ENCODE measurements at regions not wholly inside any gene's neighbourhood (a gene's known extent, or its start where the extent isn't known, plus 50 kb on each side); places are given as distances from the start of the nearest gene placed in this dataset.
A peak's percentile ranks its signal among the peaks of the same experiment; 100 is the strongest.
"Not testable (repeated sequence)": the region's sequence is repeated elsewhere in the genome, so short reads cannot be mapped to it uniquely, and the experiment has no call there.

DNA sequence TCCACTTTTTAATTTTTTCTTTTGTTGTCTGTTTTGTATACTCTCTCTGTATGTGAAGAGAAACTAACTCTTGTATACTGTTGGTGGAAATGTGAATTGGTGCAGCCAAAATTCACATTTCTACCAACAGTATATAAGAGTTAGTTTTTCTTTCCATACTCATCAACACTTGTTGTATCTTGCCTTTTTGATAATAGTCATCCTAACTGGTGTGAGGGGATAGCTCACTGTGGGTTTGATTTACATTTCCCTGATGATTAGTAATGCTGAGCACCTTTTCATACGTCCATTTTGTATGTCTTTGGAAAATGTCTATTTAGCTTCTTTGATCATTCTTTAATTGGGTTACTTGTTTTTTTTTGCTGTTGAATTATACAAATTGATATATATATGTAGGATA, 375.5 kb upstream of the IGFBP3 start:
- DNase-seq, result no peak

DNA sequence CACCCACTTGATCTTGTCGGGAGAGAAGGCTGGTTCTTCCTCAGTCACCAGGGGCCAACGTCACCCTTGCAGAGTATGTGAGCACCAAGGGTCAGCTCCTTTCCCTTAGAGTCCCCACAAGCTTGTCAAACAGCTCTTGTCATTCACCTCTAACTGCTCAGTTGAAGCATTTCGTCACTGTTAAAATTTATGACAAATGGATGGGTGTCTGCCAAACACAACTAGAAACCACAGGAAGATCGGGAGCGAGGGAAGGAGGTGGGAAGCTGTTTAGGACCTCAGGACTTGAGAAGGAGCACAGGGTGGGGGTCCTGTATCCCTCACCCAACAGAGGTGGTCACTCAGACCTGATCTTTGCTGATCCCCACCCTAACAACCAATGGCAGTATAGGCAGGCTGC, 373.3 kb upstream of the IGFBP3 start:
- no peak for DNase-seq

DNA sequence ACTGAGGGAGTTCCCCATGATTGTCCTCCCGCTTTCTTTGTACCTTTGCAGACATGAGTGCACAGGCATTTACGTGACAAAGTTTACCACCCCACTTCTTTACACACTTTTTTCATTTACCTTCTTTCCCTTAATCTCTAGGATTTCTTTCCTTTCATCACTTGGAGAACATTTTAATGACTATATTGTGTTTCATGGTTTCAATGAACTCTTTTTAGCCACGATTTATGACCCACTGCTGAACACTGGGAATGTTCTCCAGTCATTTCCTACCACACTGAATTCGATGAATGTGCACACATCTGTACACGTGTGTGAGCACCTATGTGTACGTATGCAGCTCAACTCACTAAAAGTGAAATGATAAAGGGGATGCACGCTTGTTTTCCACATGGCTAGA, 371.7 kb upstream of the IGFBP3 start:
- DNase-seq, result no peak

DNA sequence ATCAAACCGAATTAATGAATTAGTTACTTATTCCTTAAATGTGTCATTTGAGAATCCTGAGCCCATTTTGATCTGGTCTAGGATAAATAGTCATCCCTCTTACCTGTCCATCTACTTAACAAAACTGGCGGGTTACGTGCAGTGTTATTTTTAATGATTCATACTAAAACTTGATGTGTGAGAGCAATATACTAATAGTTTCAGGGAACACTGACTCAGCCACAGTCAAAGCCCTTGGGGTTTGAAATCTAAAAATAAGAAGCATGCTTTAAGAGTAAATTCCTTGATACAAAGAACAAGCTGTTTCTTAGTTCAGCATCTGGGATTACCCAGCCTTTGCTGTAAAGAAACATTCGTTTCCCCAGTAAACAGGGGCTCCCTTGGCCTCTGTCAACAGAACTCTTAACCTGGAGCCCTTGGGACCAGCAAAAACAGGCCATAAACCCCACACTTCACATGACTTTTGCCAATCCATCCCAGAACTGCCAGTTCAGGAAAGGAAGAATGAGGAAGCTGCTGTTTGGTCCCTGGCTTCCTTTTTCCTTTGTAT, 370.6 kb upstream of the IGFBP3 start:
- DNase-seq, result peak; percentile 57

DNA sequence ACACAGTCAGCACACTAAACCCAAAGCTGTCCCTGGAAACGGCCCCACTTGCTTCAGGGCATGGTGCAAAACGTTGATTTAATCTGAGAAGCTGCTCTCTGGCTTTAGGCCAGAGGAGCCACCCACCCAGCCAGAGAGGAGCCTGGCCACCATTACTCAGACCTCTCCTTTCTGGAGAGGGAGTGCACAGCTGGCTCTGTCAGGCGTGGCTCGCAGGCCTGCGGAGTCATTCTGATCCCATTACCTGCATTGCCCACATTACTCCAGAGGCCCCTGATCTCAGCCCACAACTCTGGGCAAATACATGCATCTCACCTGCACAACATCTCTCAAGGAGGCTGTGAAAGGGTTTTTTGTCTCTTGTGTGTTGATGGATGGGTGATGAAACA, 370.0 kb upstream of the IGFBP3 start:
- no peak for DNase-seq

DNA sequence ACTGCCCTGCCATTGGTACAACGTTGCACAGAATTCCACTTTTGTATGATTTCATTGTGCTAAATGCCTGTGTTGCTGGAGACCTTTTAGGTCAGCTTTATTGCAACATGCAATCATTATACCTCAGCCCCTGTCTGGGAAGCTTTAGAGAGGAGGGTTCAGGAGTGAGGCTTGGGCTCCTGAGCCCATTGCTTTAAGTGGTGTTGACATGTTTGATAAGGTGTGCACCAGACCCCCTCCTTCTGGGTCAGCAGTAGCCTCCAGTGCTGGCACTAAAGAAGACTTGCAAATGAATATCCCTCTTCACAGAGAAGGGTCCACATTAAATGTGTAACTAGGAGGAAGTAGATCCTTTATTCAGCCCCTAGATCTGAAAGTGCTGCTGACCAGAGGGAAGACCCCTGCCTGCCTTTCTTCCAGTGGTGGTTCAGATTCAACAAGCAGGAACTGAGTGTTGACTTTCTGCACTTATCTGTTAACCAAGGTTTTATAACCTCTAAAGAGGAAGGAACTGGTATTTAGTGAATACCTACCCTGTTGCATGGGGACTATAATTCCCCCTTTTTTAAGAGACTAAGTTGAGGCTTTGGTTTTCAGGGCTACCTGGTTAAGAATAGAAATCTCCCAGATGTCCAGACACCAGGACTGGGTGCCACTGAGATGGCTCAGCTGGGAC, 369.4 kb upstream of the IGFBP3 start:
- no peak for DNase-seq

DNA sequence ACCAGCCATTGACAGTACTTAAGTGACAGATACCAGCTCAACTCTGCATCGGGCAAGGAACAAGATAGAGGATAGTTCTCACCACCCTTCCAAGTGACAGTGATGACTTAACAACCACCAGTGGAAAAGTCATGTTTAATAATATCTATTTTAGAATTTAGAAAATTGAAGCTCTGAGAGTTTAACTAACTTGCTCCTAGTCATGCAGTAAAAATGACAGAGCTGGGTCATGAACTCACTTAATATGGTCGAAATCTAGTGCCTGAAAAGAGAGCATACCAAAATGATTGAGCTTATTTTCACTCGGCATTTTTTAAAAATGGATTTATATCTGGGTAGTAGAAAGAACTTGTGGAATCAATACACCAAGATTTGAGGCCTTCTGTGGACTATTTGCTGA, 367.8 kb upstream of the IGFBP3 start:
- DNase-seq, result no peak

DNA sequence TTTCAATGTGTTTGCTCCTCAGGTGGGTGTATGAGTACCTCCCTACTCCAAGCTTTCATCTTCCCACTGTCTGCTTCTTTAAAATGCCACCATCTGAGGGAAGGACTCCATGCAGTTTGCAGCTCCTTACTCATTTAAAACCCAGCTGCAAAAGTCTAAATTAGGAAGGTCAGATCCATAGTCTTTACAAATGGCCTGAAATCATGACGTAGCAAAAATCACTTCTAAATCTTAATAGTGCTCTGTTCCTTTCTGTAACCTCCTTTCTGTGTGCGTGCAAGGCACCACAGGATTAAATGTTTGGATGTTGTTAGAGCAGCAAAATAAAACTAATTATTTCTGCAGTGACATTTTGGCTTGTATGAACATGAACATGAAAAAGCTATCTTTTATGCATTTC, 366.9 kb upstream of the IGFBP3 start:
- no peak for DNase-seq

DNA sequence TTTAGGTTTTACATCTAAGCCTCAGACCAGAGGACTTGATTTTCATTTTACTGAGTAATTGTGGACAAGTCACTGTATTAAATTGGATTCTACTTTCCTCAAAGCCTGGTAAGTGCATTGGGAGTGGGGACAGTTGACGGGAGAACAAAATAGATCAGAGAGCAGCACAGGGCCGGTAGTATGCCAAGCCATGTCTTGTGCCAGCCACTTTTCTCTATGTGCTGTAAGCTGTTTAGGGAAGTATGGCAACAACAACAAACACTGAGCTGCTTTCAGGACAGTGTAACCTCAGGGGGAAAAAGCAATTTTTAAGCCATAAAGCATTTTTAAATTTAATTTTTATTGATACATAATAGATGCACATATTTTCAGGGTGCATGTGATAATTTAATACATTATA, 365.9 kb upstream of the IGFBP3 start:
- DNase-seq, result no peak

DNA sequence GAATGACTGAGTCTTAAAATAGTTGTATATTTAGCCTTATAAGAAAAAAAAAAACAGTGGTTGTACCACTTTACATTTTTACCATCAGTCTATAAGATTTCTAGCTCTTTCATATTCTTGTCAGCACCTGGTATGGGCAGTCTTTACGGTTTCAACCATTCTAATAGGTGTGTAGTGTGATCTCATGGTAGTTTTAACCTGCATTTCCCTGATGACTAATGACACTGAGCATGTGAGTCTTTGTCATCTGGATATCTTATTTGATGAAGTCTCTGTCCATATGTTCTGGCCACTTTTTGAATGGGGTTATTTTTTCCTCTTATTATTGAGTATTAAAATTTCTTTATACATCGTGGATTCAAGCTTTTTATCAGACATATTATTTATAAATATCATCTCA, 365.3 kb upstream of the IGFBP3 start:
- DNase-seq, result no peak

DNA sequence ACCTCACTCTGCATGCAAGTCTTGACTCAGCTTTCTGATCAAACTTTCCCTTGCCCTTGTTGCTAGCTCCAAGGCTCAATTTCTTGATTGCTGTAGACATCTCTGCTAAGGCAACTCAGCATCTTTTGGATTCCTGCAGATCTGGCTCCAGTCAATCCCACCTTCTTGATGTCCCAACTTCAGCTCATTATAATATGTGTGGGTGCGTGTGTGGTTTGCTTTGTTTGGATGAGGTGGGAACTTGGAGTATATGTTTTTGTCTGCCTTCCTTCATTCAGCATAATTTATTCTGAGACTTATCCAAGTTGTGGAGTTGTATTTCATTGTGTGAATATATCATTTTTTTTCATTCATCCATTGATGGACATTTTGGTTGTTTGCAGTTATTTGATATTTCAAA, 364.8 kb upstream of the IGFBP3 start:
- no peak for DNase-seq

DNA sequence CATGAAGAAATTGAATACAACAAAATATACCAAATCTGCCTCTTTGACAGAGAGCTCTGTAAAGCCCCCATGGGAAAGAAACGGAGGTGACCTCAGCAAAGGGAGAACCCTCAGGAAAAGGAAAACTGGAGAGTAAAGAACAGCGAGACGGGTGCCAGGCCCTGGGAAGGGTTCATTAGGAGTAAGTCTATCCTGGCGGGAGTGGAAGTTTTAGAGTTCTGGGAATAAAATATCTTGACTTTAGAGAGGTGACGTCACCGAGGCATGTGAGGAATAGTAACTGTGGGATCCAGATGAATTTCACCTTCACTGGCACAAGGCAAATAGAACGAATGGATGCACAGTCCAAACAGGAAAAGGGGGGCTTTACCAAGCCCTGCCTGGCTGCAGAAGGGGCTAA, 362.8 kb upstream of the IGFBP3 start:
- peak; percentile 16 for DNase-seq

DNA sequence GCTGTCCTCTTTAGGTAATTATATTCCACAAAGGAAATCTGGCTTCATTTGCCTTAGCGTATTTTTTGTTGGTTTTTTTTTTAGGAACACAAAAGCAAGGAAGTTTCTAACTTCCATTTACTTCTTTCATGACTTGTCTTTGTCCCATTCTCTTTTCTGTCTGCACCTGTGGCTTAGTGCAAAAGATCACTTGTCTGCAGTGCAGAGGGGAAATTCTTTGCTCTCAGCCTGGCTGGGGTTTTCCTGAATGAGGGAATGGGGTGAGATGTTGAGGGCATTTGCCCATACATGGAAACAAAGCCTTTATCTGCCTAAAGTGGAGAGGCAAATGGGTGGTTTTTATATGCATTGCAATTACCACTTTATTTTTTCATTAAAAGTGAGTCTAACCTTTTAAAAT, 361.1 kb upstream of the IGFBP3 start:
- DNase-seq, result no peak

DNA sequence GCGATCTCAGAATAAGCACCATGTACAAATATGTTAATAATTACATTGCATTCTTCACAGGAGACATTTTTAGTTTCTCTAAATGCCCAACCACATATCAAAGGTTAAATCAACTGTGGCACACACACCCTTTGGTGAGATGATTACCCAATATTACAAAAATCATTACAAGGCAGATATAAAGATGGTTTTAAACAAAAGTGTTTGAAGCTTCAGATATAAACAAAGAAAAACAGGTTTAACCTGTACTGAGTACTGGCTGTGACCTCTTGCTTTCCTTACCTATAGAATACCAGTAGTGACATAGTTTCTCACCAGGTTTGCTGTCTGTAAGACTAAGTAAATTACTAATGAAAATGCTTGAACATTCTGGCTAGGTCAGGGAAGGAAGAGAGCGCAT, 360.0 kb upstream of the IGFBP3 start:
- DNase-seq, result no peak

DNA sequence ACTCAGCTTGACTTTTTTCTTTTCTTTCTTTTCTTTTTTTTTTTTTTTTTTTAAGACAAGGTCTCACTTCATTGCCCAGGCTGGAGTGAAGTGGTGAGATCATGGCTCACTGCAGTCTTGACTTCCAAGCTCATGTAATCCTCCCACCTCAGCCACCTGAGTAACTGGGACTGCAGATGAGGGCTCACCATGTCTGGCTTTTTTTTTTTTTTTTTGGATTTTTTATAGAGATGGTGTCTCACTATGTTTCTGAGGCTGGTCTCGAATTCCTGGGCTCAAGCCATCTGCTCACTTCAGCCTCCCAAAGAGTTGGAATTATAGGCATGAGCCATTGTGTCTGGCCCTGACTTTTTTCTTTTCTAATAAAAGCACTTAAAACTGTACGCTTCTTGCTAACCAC, 358.2 kb upstream of the IGFBP3 start:
- no peak for DNase-seq

DNA sequence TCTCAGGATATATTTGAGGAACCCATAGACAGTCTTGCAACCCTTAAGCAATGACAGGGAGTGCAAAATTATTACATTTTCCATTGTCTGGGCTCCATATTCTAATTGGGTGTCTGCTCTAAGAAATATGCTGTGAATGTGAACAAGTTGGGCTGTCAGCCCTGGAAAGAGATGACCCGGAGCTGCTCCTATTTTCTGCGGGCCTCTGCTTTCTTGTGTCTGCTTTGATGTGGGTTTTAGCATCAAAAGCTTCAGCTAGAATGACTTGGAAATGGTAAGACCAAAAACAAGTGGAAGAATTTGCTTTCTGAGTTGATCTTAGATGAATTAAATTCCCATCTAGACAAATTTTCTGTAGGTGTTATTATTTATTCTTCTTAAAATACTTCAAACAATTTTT, 343.6 kb upstream of the IGFBP3 start:
- DNase-seq, result no peak

DNA sequence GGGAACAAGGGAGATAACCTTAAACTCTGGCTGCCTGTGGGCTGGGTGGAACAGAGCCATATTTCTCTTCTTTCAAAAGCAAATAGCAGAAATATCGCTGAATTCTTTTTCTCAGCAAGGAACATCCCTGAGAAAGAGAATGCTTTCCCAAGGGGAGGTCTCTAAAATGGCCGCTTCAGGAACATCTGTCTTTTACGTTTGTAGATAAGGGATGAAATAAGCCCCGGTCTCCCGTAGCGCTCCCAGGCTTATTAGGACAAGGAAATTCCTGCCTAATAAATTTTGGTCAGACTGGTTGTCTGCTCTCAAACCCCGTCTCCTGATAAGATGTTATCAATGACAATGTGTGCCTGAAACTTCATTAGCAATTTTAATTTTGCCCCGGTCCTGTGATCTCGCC, 340.6 kb upstream of the IGFBP3 start:
- not testable (repeated sequence) for DNase-seq

DNA sequence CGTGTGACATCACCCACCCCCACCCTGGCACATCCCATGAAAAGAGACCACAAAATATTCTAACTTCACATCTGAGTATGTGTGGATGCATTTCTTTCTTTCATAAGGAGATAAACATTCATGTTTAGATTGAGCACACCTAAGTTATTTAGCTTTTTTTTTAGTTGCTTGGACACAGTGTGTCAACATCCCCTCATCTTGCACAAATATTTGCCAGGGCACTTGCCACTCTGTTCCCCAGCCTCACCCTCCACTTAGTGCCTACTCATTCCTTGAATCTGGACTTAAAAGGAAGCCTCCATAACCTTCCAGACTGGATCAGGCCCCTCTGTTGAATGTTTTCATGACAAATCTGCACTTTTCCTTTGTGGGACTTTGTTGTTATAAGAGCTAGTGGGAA, 338.9 kb upstream of the IGFBP3 start:
- no peak for DNase-seq

DNA sequence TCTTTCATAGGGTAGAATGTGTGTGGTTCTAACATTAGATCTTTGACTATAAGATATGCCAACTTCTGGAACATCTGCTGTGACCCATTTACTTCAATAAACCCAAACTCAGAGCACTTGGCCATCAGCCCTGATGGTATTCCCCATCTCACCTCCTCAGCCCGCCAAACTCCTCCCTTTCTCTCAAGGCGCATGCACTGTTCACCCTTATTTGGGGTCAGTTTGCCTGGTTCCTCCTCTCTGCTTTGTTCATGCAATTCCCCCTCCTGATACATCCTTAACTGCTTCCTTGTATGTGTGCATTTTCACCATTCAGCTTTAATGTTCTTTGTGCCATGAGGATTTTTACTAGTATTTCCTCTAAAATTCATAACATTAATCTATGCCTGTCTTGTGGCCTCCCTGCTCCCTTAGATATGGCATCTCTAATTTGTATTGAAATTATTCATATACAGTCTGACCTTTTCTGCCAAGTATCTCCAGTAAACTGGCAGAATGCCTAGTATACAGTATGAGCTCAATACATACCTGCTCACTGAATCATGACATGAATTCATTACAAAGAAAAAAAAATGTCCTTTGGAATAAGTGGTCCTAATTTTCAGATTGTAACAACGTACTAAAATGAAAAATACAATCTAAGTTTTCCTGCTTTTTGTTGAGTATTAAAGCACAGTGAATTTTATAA, 336.8 kb upstream of the IGFBP3 start:
- peak; percentile 46 for DNase-seq

DNA sequence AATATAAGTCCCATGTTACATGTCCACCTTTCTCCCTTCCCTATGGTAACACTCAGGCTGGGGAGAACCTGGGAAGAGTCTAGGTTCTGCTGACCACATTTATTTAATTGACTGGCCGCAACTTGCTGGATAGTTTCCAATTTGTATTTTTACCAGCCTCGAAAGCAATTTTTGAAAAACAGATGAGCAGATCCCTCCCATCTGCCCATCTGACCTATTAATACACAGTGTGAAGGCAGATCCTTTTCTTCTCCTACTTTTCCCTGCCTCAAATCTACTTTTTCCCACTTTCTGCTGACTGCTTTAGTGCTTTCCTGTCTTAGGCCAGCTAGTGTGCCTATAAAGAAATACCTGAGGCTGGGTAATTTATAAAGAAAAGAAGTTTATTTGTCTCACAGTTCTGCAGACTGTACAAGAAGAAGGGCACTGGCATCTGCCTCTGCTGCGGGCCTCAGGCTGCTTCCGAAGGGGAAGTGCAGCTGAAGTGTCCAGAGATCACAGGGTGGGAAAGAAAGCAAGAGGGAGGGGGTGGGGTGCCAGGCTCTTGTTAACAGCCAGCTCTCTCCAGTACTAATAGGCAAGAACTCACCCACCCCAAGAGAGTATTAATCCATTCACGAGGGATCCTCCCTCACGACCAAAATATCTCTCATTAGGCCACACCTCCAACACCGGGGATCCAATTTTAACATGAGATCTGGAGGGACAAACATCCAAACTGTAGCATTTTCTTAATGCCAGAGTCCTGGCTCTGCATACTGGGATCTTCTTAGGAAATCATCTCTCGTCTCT, 336.0 kb upstream of the IGFBP3 start:
- DNase-seq, result no peak

DNA sequence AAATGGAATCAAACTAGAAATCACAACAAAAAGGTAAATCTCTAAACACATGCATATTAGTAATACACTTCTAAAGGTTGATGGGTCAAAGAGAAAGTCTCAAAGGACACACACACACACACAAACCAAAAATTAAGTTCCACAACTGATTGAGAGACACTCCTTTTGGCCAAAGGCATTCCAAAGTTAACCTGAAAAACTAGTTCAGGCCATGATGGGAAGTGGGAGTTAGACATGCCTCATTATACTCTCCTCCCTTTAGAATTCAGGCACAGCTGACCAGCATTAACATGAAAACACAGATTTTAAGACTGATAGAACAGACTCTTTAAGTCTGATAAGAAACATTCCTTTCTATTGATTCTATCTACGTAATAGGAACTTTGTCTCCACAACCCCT, 332.4 kb upstream of the IGFBP3 start:
- no peak for DNase-seq

DNA sequence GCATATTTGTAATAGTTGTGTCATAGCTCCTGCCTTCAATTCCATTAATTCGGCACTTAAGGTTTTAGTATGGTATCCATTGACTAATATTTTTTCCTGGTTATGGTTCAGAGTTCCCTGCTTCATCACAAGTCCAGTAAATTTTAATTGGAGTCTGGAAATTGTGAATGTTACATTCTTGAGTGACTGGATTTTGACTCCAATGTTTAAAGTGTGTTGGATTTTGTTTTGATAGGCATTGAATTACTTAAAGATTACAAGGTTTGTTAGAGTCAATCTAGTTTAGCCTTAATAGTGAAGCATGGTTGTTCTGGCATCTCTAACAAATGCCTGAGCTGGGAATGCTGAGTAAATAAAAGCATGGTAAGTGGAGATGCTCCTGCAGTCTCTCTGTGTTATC, 326.6 kb upstream of the IGFBP3 start:
- DNase-seq, result no peak

DNA sequence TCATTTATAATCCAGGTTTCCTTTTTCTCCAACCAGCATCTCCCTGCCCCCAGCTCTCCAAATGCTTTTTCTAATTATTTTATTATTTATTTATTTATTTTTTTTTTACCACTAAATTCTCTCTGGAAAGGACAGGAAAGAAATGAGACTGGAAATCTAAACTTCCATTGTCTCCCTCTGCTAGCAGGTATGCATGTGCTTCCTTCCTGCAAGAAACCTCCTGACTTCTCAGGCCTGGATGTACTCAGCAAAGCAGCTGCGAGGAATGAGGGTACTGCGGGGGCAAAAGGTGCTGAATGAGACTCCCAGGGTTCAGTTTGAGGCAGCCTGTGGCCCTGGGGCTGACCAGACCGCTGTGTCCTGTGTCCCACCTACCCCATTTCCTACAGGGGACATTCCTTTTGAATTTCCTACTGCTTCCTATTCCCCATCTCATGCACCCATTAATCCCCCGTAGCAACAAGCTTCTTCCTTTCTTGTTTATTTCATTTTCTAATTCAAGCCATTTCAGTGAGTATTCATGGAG, 324.6 kb upstream of the IGFBP3 start:
- no peak for DNase-seq

All from muscle of arm (tissue), 1 donor.